MM.1S (cell line): ENCODE measurements at regions not wholly inside any gene's neighbourhood (a gene's known extent, or its start where the extent isn't known, plus 50 kb on each side); places are given as distances from the start of the nearest gene placed in this dataset.

Source experiments
- EZH2 ChIP-seq: fragments of 300-600 bp; sonication (generic); optimal IDR thresholded peaks from 2 replicates; pipeline ENCODE3; 2017; ENCODE audit warnings: low read depth, mild to moderate bottlenecking, antibody characterized with exemption, low read length, mixed read lengths
- TF ChIP-seq, protein P1 (sequence below): fragments of 300-600 bp; sonication (generic); IDR thresholded peaks from 2 replicates; pipeline ENCODE4 v1.5.1; 2016; ENCODE audit warnings: antibody characterized with exemption, low read length, mixed read lengths

DNA sequence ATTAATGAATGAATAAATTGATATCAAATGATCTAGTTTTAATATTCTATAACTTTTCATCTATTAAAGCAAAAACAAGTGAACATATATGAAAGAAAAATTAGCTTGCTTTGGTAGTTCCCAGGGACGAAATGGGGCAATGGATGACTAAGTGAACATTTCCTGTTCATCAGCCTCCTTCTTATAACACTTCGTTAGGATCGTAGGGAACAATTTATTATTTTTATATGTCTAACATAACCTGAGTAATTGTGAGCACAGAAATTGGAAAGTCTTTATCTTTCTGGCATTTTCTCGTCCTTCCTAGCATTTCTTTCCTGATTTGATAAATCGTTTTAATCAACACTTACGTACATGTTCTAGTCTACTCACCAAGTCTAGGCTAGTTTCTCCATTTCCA lies 59.1 kb upstream of the PPP1R3C start:
- TF ChIP-seq, protein P1, sequence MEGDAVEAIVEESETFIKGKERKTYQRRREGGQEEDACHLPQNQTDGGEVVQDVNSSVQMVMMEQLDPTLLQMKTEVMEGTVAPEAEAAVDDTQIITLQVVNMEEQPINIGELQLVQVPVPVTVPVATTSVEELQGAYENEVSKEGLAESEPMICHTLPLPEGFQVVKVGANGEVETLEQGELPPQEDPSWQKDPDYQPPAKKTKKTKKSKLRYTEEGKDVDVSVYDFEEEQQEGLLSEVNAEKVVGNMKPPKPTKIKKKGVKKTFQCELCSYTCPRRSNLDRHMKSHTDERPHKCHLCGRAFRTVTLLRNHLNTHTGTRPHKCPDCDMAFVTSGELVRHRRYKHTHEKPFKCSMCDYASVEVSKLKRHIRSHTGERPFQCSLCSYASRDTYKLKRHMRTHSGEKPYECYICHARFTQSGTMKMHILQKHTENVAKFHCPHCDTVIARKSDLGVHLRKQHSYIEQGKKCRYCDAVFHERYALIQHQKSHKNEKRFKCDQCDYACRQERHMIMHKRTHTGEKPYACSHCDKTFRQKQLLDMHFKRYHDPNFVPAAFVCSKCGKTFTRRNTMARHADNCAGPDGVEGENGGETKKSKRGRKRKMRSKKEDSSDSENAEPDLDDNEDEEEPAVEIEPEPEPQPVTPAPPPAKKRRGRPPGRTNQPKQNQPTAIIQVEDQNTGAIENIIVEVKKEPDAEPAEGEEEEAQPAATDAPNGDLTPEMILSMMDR = no peak
- no peak for TF ChIP-seq EZH2
